ENCODE measurements at regions not wholly inside any gene's neighbourhood (a gene's known extent, or its start where the extent isn't known, plus 50 kb on each side); places are given as distances from the start of the nearest gene placed in this dataset.

GRCh38 chr2:145854039-145854755 is 1334.3 kb upstream of the ZEB2 start:
- in situ Hi-C loops (cut with MboI; ENCODE audit: low sequenced_read_pairs): no loop called here

GRCh38 chr2:145851730-145852129 is 1331.8 kb upstream of the ZEB2 start:
- in situ Hi-C loops (cut with MboI; ENCODE audit: low sequenced_read_pairs): no loop called here

- in situ Hi-C loops (cut with MboI; ENCODE audit: low sequenced_read_pairs): no loop called here
Observed at GRCh38 chr2:145849466-145849865, 1329.5 kb upstream of the ZEB2 start.

GRCh38 chr2:145846982-145847381 is 1327.1 kb upstream of the ZEB2 start:
- in situ Hi-C loops (cut with MboI; ENCODE audit: low sequenced_read_pairs): no loop called here

GRCh38 chr2:145845923-145846322 is 1326.0 kb upstream of the ZEB2 start:
- in situ Hi-C loops (cut with MboI; ENCODE audit: low sequenced_read_pairs): no loop called here

GRCh38 chr2:145845207-145845894 is 1325.4 kb upstream of the ZEB2 start:
- in situ Hi-C loops (cut with MboI; ENCODE audit: low sequenced_read_pairs): no loop called here

- in situ Hi-C loops (cut with MboI; ENCODE audit: low sequenced_read_pairs): no loop called here
Observed at GRCh38 chr2:145841973-145842372, 1322.1 kb upstream of the ZEB2 start.

- in situ Hi-C loops (cut with MboI; ENCODE audit: low sequenced_read_pairs): no loop called here
Observed at GRCh38 chr2:145836986-145837385, 1317.1 kb upstream of the ZEB2 start.

- in situ Hi-C loops (cut with MboI; ENCODE audit: low sequenced_read_pairs): no loop called here
Observed at GRCh38 chr2:145835665-145836064, 1315.7 kb upstream of the ZEB2 start.

- in situ Hi-C loops (cut with MboI; ENCODE audit: low sequenced_read_pairs): no loop called here
Observed at GRCh38 chr2:145832681-145833080, 1312.8 kb upstream of the ZEB2 start.

GRCh38 chr2:145829931-145830330 is 1310.0 kb upstream of the ZEB2 start:
- in situ Hi-C loops (cut with MboI; ENCODE audit: low sequenced_read_pairs): no loop called here

GRCh38 chr2:145827235-145827634 is 1307.3 kb upstream of the ZEB2 start:
- in situ Hi-C loops (cut with MboI; ENCODE audit: low sequenced_read_pairs): no loop called here

- in situ Hi-C loops (cut with MboI; ENCODE audit: low sequenced_read_pairs): no loop called here
Observed at GRCh38 chr2:145824384-145824783, 1304.5 kb upstream of the ZEB2 start.

- in situ Hi-C loops (cut with MboI; ENCODE audit: low sequenced_read_pairs): no loop called here
Observed at GRCh38 chr2:145822892-145823534, 1303.1 kb upstream of the ZEB2 start.

- in situ Hi-C loops (cut with MboI; ENCODE audit: low sequenced_read_pairs): no loop called here
Observed at GRCh38 chr2:145820651-145821050, 1300.7 kb upstream of the ZEB2 start.

- in situ Hi-C loops (cut with MboI; ENCODE audit: low sequenced_read_pairs): no loop called here
Observed at GRCh38 chr2:145818890-145819504, 1299.1 kb upstream of the ZEB2 start.

- in situ Hi-C loops (cut with MboI; ENCODE audit: low sequenced_read_pairs): no loop called here
Observed at GRCh38 chr2:145815933-145816332, 1296.0 kb upstream of the ZEB2 start.

GRCh38 chr2:145813481-145813880 is 1293.6 kb upstream of the ZEB2 start:
- in situ Hi-C loops (cut with MboI; ENCODE audit: low sequenced_read_pairs): no loop called here

- in situ Hi-C loops (cut with MboI; ENCODE audit: low sequenced_read_pairs): no loop called here
Observed at GRCh38 chr2:145812165-145812554, 1292.2 kb upstream of the ZEB2 start.

GRCh38 chr2:145811276-145812164 is 1291.6 kb upstream of the ZEB2 start:
- in situ Hi-C loops (cut with MboI; ENCODE audit: low sequenced_read_pairs): no loop called here

GRCh38 chr2:145807968-145808367 is 1288.0 kb upstream of the ZEB2 start:
- in situ Hi-C loops (cut with MboI; ENCODE audit: low sequenced_read_pairs): no loop called here
